ENCODE measurements at regions not wholly inside any gene's neighbourhood (a gene's known extent, or its start where the extent isn't known, plus 50 kb on each side); places are given as distances from the start of the nearest gene placed in this dataset.

DNA sequence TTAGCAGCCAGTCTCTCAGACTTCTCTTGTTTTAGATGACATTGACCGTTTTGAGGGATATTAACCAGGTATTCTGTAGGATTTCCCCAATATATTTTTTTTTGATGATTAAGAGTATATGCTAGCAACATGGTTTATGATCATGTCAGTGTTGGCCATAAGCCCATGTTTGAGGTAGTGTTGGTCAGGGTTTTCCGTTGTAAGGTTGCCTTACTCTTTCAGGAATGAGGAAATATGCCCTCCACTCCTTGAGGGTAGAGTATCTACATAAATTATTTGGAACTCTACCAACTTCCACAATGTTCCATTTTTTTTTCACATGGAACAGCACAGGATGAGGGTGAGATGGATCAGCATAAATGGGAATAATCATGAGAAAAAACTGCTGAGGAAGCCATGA is 188.4 kb upstream of the PRDM9 start:
- no peak for DNase-seq (ENCODE audit: low read depth)
- Histone ChIP-seq H3K36me3 (ENCODE audit: control insufficient read depth, insufficient read depth, low read length) (no peaks in the 10 kb centered on the region), H3K27me3 (ENCODE audit: control insufficient read depth, insufficient read depth, low read length) (no peaks in the 10 kb centered on the region), H3K4me3 (ENCODE audit: low read depth, low read length) (no peak overlapping the region)
- TF ChIP-seq, protein P1, sequence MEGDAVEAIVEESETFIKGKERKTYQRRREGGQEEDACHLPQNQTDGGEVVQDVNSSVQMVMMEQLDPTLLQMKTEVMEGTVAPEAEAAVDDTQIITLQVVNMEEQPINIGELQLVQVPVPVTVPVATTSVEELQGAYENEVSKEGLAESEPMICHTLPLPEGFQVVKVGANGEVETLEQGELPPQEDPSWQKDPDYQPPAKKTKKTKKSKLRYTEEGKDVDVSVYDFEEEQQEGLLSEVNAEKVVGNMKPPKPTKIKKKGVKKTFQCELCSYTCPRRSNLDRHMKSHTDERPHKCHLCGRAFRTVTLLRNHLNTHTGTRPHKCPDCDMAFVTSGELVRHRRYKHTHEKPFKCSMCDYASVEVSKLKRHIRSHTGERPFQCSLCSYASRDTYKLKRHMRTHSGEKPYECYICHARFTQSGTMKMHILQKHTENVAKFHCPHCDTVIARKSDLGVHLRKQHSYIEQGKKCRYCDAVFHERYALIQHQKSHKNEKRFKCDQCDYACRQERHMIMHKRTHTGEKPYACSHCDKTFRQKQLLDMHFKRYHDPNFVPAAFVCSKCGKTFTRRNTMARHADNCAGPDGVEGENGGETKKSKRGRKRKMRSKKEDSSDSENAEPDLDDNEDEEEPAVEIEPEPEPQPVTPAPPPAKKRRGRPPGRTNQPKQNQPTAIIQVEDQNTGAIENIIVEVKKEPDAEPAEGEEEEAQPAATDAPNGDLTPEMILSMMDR (IDR thresholded peaks at IDR 0.05; ENCODE audit: insufficient read depth, low read length, poor library complexity, severe bottlenecking): no peak

DNA sequence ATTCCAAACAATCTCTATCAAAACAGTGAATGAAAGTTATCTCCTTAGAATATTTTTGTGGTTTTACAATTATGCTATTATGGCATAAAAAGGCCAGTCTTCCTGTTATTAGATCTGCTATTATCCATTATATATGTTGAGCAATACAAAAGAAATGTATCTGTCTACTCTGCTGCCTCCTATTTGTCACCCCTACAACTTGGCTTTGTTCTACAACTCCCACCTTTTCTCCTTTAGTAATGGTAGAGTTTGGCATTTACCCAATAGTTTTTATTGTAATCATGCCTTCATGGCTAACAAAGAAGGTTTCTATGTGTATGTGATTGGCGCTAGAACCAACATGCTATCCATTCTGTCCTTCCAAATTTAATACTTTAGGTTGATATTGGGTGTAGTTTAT is 189.2 kb upstream of the PRDM9 start:
- no peaks in the 10 kb centered on the region for H3K36me3 ChIP-seq (ENCODE audit: control insufficient read depth, insufficient read depth, low read length)
- no peak overlapping the region for H3K4me3 ChIP-seq (ENCODE audit: low read depth, low read length)
- H3K27me3 ChIP-seq (ENCODE audit: control insufficient read depth, insufficient read depth, low read length): no peaks in the 10 kb centered on the region
- TF ChIP-seq, protein P1 (IDR thresholded peaks at IDR 0.05; ENCODE audit: insufficient read depth, low read length, poor library complexity, severe bottlenecking): no peak
- no peak for DNase-seq (ENCODE audit: low read depth)

DNA sequence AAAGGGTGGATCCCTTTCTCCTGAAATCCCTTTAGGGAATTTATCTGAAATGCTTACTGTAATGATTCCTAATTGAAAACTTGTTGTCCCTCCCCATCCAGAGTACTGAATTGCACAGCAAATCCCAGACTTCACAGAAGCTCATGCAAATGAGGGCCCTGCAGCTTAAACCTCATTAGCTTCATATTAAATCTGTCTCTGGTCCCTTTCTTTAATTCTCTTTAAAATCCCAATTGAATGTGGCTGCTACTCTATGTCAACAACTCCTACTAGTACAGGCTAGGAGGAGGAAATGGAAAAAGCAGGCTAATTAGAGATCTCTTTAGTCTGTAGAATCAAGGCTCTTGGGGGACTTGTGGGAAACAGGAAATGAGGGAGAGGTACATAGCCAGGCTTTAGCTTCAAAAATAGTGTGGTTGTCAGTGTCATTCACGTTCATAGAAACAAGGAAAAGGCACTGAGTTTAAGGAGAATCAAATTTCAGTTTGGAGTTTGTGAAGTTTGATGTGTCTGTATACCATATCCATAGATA is 191.3 kb upstream of the PRDM9 start:
- Histone ChIP-seq H3K4me3 (ENCODE audit: low read depth, low read length) (no peak overlapping the region), H3K27me3 (ENCODE audit: control insufficient read depth, insufficient read depth, low read length) (no peaks in the 10 kb centered on the region), H3K36me3 (ENCODE audit: control insufficient read depth, insufficient read depth, low read length) (no peaks in the 10 kb centered on the region)
- DNase-seq (ENCODE audit: low read depth): no peak
- TF ChIP-seq, protein P1 (IDR thresholded peaks at IDR 0.05; ENCODE audit: insufficient read depth, low read length, poor library complexity, severe bottlenecking): no peak

DNA sequence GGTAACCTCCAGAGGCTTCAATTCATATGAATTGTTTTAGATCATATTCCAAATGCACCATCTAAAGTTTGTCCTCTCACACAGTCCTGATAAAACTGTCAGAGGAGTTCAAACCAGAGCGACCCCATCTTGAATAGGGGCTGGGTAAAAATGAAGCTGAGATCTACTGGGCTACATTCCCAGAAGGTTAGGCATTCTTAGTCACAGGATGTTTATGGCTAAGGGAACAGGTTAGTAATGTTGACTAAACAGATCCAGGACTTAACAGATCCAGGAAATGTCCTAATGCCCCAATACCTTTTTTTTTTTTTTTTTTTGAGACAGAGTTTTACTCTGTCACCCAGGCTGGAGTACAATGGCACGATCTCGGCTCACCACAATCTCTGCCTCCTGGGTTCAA is 192.6 kb upstream of the PRDM9 start:
- DNase-seq (ENCODE audit: low read depth): peak; percentile 31
- TF ChIP-seq, protein P1 (IDR thresholded peaks at IDR 0.05; ENCODE audit: insufficient read depth, low read length, poor library complexity, severe bottlenecking): no peak

DNA sequence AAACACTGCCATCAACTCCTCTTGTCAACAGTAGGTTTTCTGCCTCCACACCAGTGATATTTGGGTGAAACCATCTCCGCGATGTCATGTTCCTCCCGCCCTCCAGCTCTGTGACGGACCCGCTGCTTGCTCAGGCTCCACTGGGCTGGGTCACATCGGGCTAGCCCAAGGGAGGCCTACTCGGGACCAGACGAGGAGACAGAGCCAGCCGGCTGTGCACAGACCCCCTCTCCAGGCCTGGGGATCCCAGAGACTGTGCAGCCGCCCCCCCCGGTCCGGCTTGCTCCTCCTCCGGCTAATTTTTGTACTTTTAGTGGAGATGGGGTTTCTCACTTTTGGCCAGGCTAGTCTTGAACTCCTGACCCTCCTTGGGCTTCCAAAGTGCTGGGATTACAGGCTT is 202.4 kb upstream of the PRDM9 start:
- Histone ChIP-seq H3K27me3 (ENCODE audit: control insufficient read depth, insufficient read depth, low read length) (no peaks in the 10 kb centered on the region), H3K36me3 (ENCODE audit: control insufficient read depth, insufficient read depth, low read length) (no peaks in the 10 kb centered on the region), H3K4me3 (ENCODE audit: low read depth, low read length) (no peak overlapping the region)
- TF ChIP-seq, protein P1 (IDR thresholded peaks at IDR 0.05; ENCODE audit: insufficient read depth, low read length, poor library complexity, severe bottlenecking): no peak
- no peak for DNase-seq (ENCODE audit: low read depth)

More for the DNA sequence above, 192.6 kb upstream of the PRDM9 start:
- H3K36me3 ChIP-seq (ENCODE audit: control insufficient read depth, insufficient read depth, low read length): no peaks in the 10 kb centered on the region
- no peak overlapping the region for H3K4me3 ChIP-seq (ENCODE audit: low read depth, low read length)
- no peaks in the 10 kb centered on the region for H3K27me3 ChIP-seq (ENCODE audit: control insufficient read depth, insufficient read depth, low read length)

DNA sequence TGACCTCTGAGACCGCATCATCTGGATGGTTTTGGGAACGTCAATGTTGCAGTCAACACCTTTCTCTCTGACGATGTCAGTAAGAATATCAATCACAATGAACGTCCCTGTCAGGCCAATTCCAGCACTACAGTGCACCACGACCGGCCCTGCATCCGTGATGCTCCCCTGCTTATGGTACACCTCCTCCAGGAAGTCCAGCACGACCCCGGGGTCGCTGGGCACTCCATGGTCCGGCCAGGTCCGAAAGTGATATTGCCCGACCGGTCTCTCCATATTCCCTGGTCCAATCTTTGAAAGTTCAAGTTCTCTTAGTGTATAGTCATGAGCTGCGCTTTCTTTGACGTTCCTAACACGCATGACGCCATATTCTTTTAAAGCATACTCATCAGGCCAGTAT is 203.6 kb upstream of the PRDM9 start:
- TF ChIP-seq, protein P1 (IDR thresholded peaks at IDR 0.05; ENCODE audit: insufficient read depth, low read length, poor library complexity, severe bottlenecking): no peak

More for the DNA sequence above, 203.6 kb upstream of the PRDM9 start:
- no peaks in the 10 kb centered on the region for H3K27me3 ChIP-seq (ENCODE audit: control insufficient read depth, insufficient read depth, low read length)
- DNase-seq (ENCODE audit: low read depth): no peak
- no peaks in the 10 kb centered on the region for H3K36me3 ChIP-seq (ENCODE audit: control insufficient read depth, insufficient read depth, low read length)
- H3K4me3 ChIP-seq (ENCODE audit: low read depth, low read length): no peak overlapping the region
